Fibroblast of skin of left biceps (primary cell): ENCODE measurements at regions not wholly inside any gene's neighbourhood (a gene's known extent, or its start where the extent isn't known, plus 50 kb on each side); places are given as distances from the start of the nearest gene placed in this dataset.
A peak's percentile ranks its signal among the peaks of the same experiment; 100 is the strongest.

ENCODE experiments used
- DNase-seq, 2 experiments: peaks; one replicate each; pipeline ENCODE4 v3.0.0-alpha.2; 2013; ENCODE audit warnings: low read depth in 2 of 2

DNA sequence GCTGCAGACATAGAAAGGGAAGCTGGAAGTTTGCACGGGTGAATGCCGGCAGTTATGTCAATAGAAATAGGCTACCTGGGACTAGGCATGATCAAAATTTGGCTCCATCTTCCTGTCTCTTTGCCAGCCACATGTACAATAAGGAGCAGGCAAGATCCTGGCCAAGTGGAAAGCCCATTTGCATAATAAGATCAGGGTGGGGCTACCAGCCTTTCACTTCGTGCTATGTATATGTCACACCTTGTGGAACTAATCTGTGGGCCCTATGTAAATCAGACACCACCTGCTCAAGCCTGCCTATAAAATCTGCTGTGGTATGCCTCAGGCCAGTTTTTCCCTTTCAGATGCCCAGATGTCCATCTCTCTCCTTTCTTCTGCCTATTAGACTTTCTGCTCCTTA, 79.3 kb upstream of the DRD2 start:
- no peak for DNase-seq

DNA sequence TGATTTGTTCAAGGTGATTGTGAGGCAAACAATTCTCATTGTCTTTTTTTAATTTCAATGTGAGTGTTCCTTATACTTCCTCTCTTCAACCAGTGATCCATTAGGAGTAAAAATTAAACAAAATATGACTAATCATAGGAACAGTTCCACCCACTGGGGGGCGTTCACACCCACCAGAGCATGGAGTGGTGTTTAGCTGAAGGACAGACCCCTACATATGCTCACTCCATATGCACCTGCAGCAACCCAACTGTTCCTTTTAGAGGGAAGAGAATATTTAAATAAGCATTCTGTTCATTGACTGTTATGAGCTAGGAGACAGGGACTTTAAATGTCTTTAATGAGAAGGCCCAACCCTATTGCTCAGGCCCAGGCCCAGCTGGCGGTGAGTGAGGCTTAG, 78.7 kb upstream of the DRD2 start:
- DNase-seq, result no peak

DNA sequence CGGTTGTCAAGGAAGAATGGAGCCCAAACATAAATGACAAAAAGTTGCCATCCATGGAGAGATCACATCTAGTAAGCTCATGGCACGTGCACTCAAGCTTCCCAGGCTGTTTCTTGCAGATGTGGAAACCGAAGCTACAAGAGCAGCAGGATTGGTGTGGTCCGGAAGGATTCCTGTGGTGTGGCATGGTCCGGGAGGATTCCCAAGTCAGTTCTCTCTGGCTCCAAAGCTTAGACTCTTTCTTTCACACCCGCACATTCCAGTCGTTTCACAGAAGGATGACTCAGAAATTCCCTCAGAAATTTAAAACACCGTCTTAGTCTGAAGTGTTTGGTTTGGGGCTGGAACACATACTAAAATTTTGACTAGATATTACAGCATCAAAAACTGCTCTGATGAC, 78.0 kb upstream of the DRD2 start:
- peak; percentile 96 for DNase-seq

DNA sequence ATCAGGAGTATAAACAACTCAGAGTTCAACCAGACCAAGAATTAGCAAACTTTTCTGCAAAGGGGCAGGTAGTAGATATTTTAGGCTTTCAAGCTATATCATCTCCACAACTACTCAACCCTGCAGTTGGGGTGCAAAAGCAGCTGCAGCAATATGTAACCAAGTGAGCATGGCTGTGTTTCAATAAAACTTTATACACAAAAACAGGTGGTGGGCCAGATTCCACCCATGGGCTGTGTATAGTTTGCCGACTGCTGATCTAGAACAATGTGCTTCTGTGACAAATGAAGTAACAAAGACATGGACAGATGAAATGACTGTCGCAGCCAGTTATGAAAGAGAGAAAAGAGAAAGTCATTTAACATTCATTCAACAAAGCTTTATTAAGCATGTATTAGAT, 77.1 kb upstream of the DRD2 start:
- DNase-seq, result no peak

DNA sequence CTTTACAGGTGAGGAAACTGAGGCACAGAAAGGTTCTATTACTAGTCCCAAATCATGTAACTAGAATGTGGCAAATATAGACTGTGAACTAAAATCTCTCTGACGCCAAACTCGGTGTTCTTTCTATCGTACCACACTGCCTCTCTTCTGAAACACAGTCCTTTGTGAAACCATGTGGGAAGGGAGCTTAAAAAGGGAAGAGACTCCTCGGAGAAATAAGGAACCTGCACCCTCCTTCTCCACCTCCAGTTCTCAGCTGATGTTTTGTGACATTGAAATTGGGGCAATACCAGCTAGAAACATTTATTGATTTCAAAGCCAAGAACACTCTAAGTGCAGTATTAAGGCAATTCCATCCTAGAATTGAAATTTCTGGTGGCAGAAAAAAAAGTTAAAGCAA, 76.4 kb upstream of the DRD2 start:
- DNase-seq, result no peak

DNA sequence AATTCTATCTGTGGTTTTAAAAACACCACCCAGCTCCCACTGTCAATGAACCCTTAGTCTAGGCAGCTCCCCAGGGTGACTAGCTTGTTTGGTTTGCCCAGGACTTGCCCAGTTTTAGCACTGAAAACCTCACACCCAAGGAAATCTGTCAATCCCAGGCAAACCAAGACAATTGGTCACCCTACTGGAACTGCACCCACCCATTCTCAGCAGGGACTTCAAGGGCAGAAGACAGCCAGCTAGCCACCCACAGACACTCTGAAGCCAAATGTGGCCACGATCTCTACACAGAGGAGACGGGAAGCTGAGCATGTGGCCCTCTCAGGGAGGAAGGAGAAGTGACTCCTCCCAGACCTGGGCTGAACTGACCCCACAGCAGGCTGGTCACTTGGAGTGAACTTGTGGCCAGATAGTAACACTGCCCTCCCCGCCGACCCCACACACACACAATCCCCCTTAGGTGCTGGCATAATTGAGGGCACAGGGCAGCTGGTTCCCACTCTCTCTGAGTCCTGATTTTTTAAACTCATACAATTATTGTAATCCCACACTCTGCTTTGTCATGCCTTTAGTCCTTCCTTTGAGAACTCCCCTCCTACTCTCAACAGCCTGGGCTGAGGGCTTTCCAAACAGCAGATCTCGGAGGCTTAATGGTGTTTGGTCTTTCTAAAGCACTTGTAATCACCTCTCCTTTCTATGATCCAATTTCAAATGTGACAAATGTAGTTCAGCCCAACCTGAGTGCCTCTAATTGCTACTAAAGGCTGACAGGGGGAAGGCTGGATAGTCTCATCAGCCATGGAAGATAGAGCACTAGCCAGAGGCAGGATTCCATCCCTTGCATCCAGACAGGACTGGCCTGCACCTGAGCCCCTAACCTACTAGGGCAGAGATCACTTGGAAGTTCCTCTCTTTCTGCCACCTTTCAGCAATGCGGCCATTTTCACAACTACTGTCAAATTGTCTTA, 74.7 kb upstream of the DRD2 start:
- DNase-seq, result no peak

DNA sequence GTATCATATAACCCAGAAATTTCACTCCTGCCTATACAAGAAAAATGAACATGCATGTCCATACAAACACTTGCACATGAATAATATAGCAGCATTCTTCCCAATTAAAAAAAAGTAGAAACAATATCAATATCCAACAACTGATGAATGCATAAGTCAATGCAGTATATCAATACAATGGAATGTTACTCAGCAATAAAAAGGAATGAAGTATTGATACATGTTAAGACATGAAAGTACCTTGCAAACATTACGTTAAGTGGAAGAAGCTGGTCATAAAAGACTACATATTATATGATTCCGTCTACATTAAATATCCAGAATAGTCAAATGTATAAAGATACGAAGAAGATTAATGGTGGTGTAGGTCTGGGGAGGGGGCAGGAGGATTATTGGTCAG, 73.9 kb upstream of the DRD2 start:
- DNase-seq, result no peak

DNA sequence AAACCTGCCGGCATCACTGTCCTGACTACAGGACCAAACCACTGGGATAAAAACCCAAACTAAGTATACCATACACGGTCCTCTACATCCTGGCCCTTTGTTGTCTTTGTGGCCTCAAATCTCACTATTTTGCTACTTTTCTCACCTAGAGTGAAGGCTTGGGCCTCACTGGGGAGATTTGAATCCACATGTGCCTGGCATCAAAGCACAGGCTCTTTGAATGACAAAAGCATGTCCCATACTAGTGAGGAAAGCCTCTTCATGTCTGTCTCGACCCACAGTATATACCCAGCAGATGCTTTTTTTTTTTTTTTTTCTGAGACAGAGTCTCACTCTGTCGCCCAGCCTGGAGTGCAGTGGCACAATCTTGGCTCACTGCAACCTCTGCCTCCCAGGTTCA, 72.5 kb upstream of the DRD2 start:
- DNase-seq, result no peak

DNA sequence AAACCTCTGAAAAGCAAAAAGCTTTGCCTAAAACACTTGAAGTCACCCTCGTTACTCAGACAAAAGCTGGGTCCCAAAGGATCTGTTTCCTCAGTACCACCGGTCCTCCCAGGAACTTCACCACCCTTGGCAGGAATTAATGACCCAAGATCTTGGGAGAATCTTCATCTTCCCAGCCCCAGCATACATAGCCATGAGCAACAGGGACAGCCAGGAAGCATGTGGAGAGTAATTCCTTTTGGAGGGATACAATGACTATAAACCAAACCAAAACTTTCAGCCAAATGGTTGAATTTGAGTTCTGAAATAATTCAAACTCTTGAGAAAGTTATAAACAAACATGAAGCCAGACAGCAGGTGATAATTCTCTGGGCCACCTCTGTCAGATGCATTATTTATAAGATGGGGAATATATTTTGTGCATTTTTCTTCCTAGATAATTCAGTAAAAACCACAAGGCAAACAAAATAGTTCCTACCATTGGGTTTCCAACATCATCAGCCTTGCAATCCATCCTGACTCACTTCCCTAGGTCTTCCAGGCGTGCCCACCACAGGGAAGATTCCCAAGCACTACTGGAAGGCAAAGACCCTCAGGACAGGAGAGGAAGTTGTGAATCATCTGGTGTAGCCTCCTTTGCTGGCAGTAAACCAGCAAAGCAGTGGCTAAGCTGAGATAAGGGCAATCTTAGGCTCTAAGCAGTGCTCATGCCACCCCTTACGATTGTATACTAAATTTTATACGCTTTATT, 71.7 kb upstream of the DRD2 start:
- DNase-seq, result peak; percentile 61 to 64

DNA sequence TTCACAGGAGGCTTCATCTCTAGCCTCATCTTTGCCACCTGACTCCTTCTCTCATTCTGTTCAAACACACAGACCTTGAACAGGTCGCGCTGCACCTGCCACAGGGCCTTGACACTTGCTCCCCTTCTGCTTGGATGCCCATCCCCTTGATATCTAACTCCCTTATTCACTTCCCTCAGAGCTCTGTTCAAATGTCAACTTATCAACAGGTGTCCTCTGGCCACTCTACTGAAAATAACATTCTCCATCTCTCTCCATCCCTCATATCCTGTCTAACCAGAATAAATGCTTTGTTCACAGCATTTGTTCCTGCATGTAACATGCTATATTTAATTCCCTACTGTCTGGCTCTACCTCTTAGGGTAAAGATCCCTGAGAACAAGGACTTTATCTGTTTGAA, 67.2 kb upstream of the DRD2 start:
- no peak for DNase-seq

DNA sequence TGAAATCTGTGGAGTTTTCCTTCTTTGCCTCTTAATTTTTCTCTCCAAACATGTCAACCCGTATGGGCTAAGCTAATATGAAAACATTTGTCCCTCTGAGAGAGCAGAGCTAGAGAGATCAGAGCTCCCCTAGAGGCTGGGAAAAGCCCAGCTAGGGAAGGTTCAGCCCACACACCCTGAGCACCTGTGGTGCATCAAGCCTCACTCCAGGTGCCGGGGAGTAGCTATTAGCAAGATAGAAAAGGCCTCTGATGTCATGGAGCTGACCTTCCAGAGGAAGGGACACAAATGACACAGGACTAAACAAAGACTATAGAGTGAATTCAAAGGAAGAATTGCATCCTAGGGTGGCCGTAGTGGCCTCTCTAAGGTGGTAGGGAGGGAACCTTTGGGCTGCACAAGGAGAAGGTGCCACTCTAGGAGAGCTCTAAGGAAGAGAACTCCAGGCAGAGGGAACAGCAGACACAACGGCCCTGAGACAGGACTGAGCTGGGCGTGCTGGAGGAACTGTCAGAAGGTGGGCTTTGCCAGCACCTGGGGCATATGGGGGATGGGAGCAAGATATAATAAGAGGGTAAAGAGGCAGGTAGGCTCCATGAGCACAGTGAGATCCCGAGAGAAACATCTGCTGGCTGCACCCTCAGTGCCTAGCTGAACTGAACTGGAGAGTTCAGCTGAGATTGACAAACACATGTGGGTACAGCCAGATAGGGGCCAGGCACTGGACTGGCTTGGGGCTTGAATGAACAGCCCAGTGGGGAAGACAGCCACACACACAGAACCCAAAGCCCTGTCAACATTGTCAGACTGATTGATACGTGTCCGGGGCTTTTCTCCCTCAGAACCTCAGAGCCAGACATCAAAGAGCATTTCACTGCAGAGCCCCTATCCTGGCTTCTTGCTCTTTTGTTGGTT, 65.5 kb upstream of the DRD2 start:
- no peak for DNase-seq

DNA sequence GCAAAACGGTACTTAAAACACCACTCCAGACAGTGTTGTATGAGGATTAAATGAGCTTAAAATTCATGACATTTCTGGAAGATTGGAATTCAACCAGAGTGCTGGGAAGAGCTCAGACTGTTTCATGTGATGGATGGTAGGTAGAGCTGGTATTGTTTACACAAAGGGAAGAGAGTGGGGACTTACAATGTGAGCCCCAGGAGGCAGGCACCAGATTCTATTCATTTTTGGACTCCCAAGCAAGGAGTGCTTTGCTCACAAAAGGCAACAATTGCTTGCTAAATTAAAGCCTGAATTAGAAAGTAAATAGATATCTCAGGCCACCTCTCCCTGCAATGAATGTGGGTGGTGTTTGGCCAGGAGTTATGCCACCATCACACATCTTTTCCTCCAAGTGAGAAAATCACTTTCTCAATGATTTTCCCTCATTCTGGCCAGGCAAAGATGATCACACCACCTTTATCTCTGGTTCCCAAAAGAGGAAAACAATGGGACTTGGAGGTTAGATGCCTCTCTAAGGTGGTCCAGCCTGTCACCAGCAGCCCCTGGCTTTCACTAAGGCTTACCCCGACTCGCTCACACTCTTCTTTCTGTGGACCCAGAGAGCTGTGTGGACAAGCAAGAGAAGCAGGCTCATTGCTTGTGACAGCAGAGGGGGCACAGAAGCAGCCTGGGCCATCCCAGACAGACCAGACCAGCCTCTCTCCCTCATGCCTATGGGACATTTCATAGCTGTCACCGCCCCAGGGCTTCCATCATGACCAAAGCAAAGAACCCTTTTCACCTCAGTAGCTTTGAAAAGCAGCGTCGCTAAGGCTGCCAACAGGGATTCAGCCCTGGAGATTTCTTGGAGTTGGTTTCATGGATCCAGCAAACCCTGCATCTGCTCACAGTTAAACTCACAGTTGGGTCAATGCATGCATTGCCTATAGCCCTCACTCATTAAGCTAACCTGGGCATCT, 63.5 kb upstream of the DRD2 start:
- no peak for DNase-seq

DNA sequence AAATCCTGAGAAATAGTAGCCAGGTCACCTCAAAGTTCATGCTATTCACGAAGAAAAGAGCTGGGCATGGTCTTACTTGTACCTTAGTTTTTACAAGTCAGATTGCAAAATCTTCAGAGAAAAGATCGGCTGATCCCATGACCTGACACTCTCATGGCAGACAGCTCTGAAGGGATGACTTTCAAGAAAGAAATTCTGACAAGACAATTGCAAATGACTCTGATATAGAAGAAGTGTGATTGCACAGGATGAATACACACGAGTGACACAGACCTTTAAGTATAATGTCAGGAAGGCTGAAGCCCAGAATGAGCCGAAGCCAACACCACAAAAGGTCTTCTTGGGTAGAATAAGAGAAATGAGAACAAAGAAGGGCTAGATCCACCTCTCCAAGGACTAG, 59.4 kb upstream of the DRD2 start:
- DNase-seq, result no peak

DNA sequence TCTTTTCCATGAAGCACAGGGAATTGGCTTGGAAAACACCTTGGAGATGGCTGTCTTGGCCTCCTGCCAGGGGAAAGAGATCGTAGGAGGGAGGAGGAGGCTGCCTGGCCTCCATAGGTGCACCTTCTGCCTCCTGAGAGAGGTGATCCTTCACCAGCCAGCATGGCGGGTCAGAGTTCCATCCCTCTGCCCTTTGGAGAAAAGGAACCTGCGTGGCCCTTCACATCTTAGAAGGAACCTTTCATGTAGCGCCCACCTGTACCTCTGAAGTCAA, 58.2 kb upstream of the DRD2 start:
- DNase-seq, result no peak

DNA sequence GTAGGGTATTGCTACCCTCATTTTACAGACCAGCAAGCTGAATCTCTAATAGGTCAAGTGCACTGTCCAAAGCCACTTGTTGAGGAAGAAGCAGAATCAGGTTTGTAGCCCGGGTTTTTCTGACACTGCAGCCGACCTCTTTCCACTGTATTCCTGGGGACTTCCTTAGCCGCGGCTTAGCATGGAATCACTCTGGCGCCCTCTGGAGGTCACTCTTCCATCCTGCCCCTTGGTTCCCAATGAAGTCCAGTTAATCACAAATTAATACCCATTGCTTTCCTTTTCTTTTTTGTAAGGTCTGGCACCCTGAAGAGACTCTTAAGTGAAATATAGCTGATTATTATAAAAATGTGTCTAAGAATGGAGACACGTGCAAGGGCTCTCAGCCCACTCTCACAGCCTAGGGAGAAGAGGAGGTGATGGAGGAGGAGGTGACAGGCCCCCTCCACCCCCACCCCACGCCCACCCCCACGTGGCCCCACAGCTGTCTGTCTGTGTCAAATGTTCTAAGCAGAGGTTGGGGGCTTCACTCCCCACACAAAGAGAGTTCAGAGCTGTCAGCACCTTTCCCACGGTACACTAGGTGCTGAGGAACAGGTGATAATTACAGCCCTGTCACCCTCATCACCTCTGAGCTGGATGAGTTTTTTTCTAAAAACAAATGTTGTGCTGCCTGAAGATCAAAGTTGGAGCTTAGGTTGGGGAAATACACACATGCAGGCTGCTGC, 57.7 kb upstream of the DRD2 start:
- DNase-seq, result peak; percentile 16 to 28

DNA sequence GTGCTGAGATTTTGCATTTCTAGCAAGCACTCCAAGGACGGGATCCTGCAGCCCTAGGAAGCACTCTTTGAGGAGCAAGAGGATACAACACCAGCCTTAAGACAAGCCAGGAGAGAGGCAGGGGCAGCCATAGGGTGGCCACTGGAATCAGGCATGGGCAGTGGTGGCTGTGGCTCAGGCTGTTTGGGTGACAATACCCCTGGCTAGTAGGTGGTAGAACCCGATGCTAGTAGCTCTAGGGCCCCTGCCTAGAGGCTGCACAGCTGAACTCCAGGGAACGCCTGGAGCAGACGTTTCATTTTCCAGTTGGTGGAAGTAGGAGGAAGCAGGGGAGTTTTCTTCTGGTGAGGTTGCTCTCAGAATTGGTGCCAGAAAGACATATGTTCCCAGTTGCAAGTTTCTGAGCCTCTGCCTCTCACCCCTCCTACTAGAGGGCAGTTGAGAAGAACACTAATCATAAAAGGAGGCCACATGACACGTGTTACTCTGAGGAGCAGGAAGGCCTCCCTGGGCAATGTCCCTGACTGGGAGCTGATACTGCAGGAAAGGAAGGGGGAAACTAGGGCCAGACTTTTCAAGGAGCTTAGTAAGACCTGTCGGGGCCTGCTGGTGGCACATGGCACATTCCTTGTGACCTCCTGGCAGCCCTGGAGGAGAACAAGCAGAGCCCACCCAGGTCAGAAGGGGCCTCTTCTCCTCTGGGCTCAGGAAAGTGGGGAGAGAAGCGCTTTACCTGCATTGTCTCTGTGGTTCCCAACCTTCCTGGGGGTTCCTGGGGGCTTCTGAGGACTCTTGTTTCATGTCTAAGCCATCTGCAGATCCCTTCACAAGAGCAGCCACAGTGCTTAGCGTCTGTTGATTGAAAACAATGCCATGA, 56.6 kb upstream of the DRD2 start:
- no peak for DNase-seq

DNA sequence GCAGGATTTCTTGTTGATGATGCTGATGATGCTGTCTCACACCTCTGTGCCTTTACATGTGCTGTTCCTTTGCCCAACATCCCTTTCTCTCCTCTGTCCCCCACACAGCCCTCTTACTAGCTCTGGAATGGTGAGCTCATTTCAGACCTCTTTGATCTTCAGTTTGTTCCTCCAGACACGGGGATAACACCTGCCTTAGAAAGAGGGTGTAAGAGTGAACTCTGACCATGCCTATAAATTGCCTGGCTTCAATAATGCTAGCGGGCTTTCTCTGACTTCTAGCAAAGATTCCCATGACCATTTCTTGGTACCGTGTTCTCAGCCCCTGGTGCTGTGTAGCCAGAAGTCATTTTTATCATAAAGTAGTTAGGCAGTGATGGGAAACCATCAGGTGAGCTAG, 55.9 kb upstream of the DRD2 start:
- DNase-seq, result no peak

DNA sequence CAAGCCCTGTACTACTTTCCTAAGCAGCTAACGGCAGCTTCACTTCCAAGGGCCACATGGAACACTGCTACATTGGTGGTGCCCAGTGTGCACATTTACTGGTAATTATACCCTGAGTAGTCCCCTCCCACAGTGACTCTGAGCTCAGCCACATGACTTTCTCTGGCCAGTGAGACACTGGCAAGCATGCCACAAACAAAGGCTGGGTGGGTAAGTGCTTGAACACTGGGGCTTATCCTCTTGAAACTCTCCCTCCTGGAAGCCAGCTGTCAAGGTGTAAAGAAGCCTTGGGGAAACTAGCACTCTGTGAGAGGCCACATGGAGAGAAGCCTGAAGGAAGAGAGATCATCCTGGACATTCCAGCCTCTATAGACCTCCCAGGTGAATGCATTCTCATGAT, 54.4 kb upstream of the DRD2 start:
- DNase-seq, result no peak

DNA sequence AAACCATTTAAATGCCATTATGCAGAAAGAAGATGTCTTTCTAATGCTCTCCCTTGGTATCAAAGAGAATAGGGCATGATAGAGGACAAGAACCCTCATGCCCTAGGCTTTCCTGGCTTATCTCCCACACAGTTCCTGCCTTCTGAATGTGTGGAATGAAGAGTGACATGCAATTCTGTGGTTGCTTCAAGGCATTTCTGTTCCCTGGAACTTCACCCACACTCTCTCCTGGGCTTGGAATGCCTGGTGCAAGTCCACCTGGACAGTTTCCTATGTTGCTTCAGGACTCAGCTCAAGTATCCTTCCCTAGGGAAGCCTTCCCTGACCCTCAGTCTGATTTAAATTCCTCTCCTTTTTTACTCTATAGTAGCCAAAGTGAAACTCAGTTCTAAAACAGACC, 53.8 kb upstream of the DRD2 start:
- DNase-seq, result no peak

DNA sequence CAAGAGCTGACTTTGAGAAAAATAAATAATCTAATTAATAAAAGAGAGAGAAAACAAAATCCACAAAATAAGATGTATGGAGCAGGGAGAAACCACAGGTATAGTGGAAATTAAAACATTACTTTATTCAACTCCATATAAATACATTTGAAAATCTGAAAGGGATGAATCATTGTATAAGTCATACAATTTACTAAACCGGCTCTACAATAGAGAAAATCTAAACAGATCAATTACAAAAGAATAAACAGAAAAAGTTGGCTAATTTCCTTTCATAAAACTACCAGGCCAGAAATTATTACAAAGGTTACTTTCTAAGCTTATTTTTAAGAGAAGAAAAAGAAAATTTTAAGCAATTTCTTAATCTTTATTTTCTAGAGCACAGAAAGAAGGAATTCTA, 51.3 kb upstream of the DRD2 start:
- no peak for DNase-seq
